K562 (cell line): ENCODE measurements at regions not wholly inside any gene's neighbourhood (a gene's known extent, or its start where the extent isn't known, plus 50 kb on each side); places are given as distances from the start of the nearest gene placed in this dataset.

ENCODE experiments used
- ATAC-seq: fragments of 200-7000 bp; cut with Tn5 transposase; 3 replicates; pipeline ENCODE4 v1.9.1; 2020; ENCODE audit warnings: moderate library complexity
- BruUV-seq: library from RNA; stranded (reverse); fragments of 400-500 nt; replicated peaks from 2 replicates; lab custom pipeline; 2021; lab: Mats Ljungman, UMichigan
- CTCF ChIA-PET: fragments of 300-600 bp; formaldehyde crosslinking; extraction: SDS; loops from one replicate; lab custom pipeline; 2021; ENCODE audit warnings: low intra/inter-chr PET ratio; lab: Yijun Ruan, JAX
- POLR2A ChIA-PET: fragments of 300-600, 350-650 bp; sonication (Branson Sonifier 250); formaldehyde crosslinking; extraction: SDS; loops from one replicate; lab custom pipeline; 2021; ENCODE audit warnings: antibody characterized with exemption, inconsistent platforms; lab: Yijun Ruan, JAX
- DNase-seq, 4 experiments: peaks; one replicate each; pipeline versions ENCODE4 v3.0.0 to v3.0.0-alpha.2; 2011 to 2018; ENCODE audit warnings: low spot score in 3 of 4, mixed read lengths in 3 of 4; ENCODE audit errors: extremely low read depth in 1 of 4
- FAIRE-seq: peaks from 2 replicates; lab custom pipeline; 2011; peaks lifted over from hg19 to GRCh38; lab: Jason Lieb, UNC
- H2AFZ ChIP-seq: 2 replicates; pipeline ENCODE4 v1.6.0; 2011; ENCODE audit warnings: low read depth, low read length, control low read depth, inconsistent platforms
- H3K27ac ChIP-seq: fragments of 200-600 bp; 3 replicates; pipeline ENCODE4 v1.8.0; 2011; ENCODE audit warnings: low read depth, mild to moderate bottlenecking, control low read depth, inconsistent platforms, low read length, moderate library complexity, mixed read lengths; ENCODE audit errors: extremely low read depth
- H3K27me3 ChIP-seq, 2 experiments: fragments of 300-600 bp in 1 of 2; 2 replicates in 1 of 2; 3 replicates in 1 of 2; pipeline versions ENCODE4 v1.6.0 to v1.8.0; 2011; ENCODE audit warnings: inconsistent platforms in 2 of 2, low read length in 2 of 2, mild to moderate bottlenecking in 1 of 2, mixed read lengths in 1 of 2, moderate library complexity in 1 of 2; ENCODE audit not compliant: control insufficient read depth in 2 of 2, insufficient read depth in 2 of 2
- H3K36me3 ChIP-seq: fragments of 300-600 bp; 3 replicates; pipeline ENCODE4 v1.8.0; 2011; ENCODE audit warnings: mild to moderate bottlenecking, low read length, inconsistent platforms; ENCODE audit not compliant: control insufficient read depth, insufficient read depth
- H3K4me1 ChIP-seq, 2 experiments: fragments of 200-600 bp in 1 of 2; replicated peaks in 1 of 2; 2 replicates in 1 of 2; 3 replicates in 1 of 2; pipeline versions ENCODE4 v1.5.1 to v1.8.0; 2011; ENCODE audit warnings: inconsistent platforms in 2 of 2, low read length in 2 of 2, mild to moderate bottlenecking in 1 of 2, mixed read lengths in 1 of 2, moderate library complexity in 1 of 2; ENCODE audit not compliant: control insufficient read depth in 2 of 2, insufficient read depth in 2 of 2
- H3K4me2 ChIP-seq: 2 replicates; pipeline ENCODE4 v1.6.1; 2011; ENCODE audit warnings: low read length, control low read depth, inconsistent platforms, mixed read lengths; ENCODE audit not compliant: insufficient read depth
- H3K4me3 ChIP-seq: fragments of 200-600 bp; sonication (generic), shearing (Covaris generic); 2 replicates; pipeline ENCODE4 v1.5.1; 2016; ENCODE audit warnings: control low read depth, inconsistent platforms
- H3K79me2 ChIP-seq: fragments of 200-600 bp; 3 replicates; pipeline ENCODE4 v1.8.0; 2011; ENCODE audit warnings: low read length, inconsistent platforms; ENCODE audit not compliant: control insufficient read depth, insufficient read depth
- H3K9ac ChIP-seq, 2 experiments: 2 replicates each; pipeline versions ENCODE4 v1.6.0 to v1.6.1; 2011; ENCODE audit warnings: low read depth in 2 of 2, low read length in 2 of 2, control low read depth in 1 of 2, inconsistent platforms in 1 of 2, mild to moderate bottlenecking in 1 of 2, mixed read lengths in 1 of 2; ENCODE audit not compliant: insufficient read depth in 1 of 2
- H3K9me1 ChIP-seq: one replicate; pipeline ENCODE4 v1.6.0; 2011; ENCODE audit warnings: inconsistent platforms, mild to moderate bottlenecking, low read length, moderate library complexity; ENCODE audit not compliant: control insufficient read depth, insufficient read depth
- H3K9me3 ChIP-seq: replicated peaks from 2 replicates; pipeline ENCODE4 v1.5.1; 2011; ENCODE audit warnings: low read depth, low read length, inconsistent platforms; ENCODE audit not compliant: control insufficient read depth, insufficient read depth
- H4K20me1 ChIP-seq: replicated peaks from 2 replicates; pipeline ENCODE4 v1.6.1; 2011; ENCODE audit warnings: low read length, inconsistent platforms, mixed read lengths; ENCODE audit not compliant: control insufficient read depth, insufficient read depth
- HNRNPH1 ChIP-seq: fragments of 200-400 bp; formaldehyde crosslinking; optimal IDR thresholded peaks from 2 replicates; pipeline ENCODE3; 2017; ENCODE audit warnings: low read depth, mild to moderate bottlenecking, low read length, moderate library complexity
- KAT8 ChIP-seq: fragments of 450-650 bp; IDR thresholded peaks from 2 replicates; pipeline ENCODE4 v1.6.1; 2016; ENCODE audit warnings: low read depth, mild to moderate bottlenecking
- MEF2A ChIP-seq: IDR thresholded peaks from 2 replicates; pipeline ENCODE4 v1.6.1; 2011; ENCODE audit warnings: low read depth, mild to moderate bottlenecking, low read length, moderate library complexity; ENCODE audit not compliant: control insufficient read depth
- NKRF ChIP-seq: fragments of 450-650 bp; IDR thresholded peaks from 2 replicates; pipeline ENCODE4 v1.6.1; 2016; ENCODE audit warnings: borderline replicate concordance
- RAD21 ChIP-seq, 2 experiments: fragments of 250-450 bp in 1 of 2; fragments of 450-650 bp in 1 of 2; sonication (Bioruptor Pico) in 1 of 2; formaldehyde crosslinking in 1 of 2; IDR thresholded peaks in 1 of 2; conservative IDR thresholded peaks in 1 of 2; 2 replicates each; pipeline versions ENCODE4 v1.4.0 to v1.8.0; 2020 to 2022; ENCODE audit warnings: mild to moderate bottlenecking in 2 of 2, moderate library complexity in 1 of 2
- TBL1XR1 ChIP-seq, 2 experiments: IDR thresholded peaks; 2 replicates each; pipeline ENCODE4 v1.6.1; 2012; ENCODE audit warnings: improper control_type of control experiment in 2 of 2, low read length in 2 of 2, mild to moderate bottlenecking in 1 of 2
- XRCC4 ChIP-seq: IDR thresholded peaks from one replicate; pipeline ENCODE4 v1.6.1; 2011; ENCODE audit not compliant: insufficient read depth, insufficient read length; ENCODE audit errors: extremely low read depth
- ZNF121 ChIP-seq: sonication (generic); formaldehyde crosslinking; conservative IDR thresholded peaks from 2 replicates; pipeline ENCODE4 v1.8.0; 2022; ENCODE audit warnings: missing genetic modification reagents
- ZNF780A ChIP-seq: fragments of 250-450 bp; sonication (Bioruptor Pico); IDR thresholded peaks from 2 replicates; pipeline ENCODE4 v1.5.0; 2021; ENCODE audit warnings: mild to moderate bottlenecking
- ZSCAN29 ChIP-seq: fragments of 450-650 bp; IDR thresholded peaks from 2 replicates; pipeline ENCODE4 v1.6.1; 2017
- WGBS: fragments of 100-300 bp; shearing (Covaris generic); methylation state at CpG from one replicate; pipeline ENCODE4 v1.1.6; 2016; ENCODE audit warnings: low coverage, mixed read lengths; ENCODE audit not compliant: insufficient coverage; ENCODE audit errors: missing lambda C conversion rate; 5-methylcytosine and 5-hydroxymethylcytosine counted together
- in situ Hi-C: fragments of 300-500 bp; cut with MboI; formaldehyde crosslinking; loops from 4 replicates; pipeline ENCODE4 v1.15.0; 2018; ENCODE audit warnings: inconsistent platforms, mixed read lengths
- intact Hi-C: fragments of 100-400 bp; cut with micrococcal nuclease; formaldehyde crosslinking; loops from 2 replicates; pipeline ENCODE4 v1.14.2; 2022
- TF ChIP-seq, protein P1 (sequence below): fragments of 250-450 bp; sonication (Bioruptor Pico); IDR thresholded peaks from 2 replicates; pipeline ENCODE4 v1.5.0; 2021; ENCODE audit warnings: mild to moderate bottlenecking, moderate library complexity
- TF ChIP-seq, protein P2 (sequence below): sonication (generic); formaldehyde crosslinking; IDR thresholded peaks from 2 replicates; pipeline ENCODE4 v1.8.0; 2022; ENCODE audit warnings: missing genetic modification reagents, mild to moderate bottlenecking, borderline replicate concordance

DNA sequence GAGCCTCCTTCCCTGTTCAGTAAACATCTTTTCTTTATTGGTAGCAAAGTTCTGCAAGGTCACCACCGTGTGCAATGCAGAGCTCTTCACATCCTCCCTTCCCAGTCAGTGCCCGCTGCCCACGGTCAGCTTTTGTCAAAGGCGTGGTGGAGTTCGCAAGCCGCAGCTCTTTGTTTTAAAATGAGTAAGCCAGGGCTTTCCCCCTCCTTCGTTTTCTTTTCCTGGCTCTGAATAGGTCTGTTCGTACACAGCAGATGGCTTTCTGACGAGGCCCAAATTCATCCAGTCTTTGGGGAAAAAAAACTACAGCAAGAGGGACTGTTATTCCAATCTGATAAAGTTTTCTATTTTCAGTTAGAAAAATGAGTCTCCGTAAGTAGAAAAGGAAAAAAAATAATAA is 153.2 kb downstream of the LRIG2 start (continued):
- TF ChIP-seq, protein P1, sequence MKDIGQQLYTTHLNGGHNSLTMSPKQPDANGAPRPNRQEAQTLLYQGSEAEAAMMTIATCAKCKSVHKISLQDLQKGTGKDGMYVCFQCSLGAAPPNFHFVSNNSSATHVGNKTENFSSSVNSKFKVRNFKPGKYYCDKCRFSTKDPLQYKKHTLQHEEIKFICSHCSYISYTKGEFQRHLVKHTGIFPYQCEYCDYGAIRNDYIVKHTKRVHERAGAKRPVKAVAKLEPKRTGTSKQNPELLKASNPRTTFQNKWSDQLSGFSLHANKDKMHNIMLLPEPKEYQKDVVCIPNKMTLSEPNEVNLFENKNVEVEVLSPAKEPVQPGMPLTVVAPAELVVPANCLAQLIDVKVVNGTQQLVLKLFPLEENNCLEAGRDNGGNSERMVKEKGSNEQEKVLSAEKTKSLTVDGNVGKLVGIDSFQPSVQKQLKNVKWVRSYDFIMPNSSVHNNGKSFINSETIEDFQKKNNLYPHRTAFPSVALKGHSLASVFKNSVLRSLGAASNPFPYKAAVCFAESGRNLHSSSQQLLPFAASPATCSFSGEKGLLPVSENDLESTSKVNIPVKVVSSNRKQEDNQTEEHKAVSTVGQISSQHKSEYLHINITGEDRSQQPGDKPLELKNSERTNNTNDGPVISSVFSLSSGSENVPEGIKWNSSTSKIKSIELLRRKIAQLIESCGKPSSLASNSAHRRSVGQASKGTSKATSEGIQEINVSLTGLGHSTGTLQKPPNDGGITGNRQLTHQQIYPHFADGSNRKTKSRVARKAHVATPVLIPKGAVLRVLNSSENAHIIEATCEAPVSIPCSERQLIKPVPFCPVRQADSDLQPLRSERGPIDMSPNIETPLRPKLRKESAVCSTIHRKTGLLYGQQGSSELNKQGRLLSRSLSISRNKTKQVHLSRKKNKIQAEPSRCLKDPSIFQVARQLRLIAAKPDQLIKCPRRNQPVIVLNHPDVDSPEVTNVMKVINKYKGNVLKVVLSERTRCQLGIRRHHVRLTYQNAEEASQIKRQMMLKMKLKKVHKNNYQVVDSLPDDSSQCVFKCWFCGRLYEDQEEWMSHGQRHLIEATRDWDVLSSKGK (CRISPR knock-in tag), result no peak
- TF ChIP-seq MEF2A, result no peak
- no peak for TF ChIP-seq TBL1XR1 (IDR thresholded peaks at IDR 0.05; ENCODE audit: low read length in 2 of 2)
- TF ChIP-seq HNRNPH1, result no peak
- no peak for TF ChIP-seq ZSCAN29

- intact Hi-C loops (no loop called here), in situ Hi-C loops (no loop called here)
- FAIRE-seq, result no peak
- Histone ChIP-seq H3K9me3 (no peaks in the 10 kb centered on the region), H3K4me2 (no peak overlapping the region), H3K36me3 (no peaks in the 10 kb centered on the region), H3K4me1 (peaks cover 0 to 4% of the 10 kb centered on the region in 2 experiments; a peak in 1 of 5 replicates), H3K27me3 (peaks cover 9 to 13% of the 10 kb centered on the region in 2 experiments), H4K20me1 (no peaks in the 10 kb centered on the region), H3K4me3 (no peak overlapping the region), H2AFZ (no peak overlapping the region), H3K27ac (no peak overlapping the region), H3K9me1 (no peaks in the 10 kb centered on the region), H3K9ac (no peak overlapping the region), H3K79me2 (no peaks in the 10 kb centered on the region)
- no peak for ATAC-seq
- BruUV-seq, result no TSS peak
- ChIA-PET CTCF (no interaction called here), POLR2A (interaction anchor here (0.7 kb wide), 1 partner anchor 15 kb away, joined by 3 read pairs; no protein-coding TSS in a partner anchor)
- DNase-seq, result no peak
- WGBS, result 15% methylated on average over 13 of the region's 13 CpGs
- no peak for TF ChIP-seq KAT8
- no peak for TF ChIP-seq ZNF780A (CRISPR knock-in tag)
- no peak for TF ChIP-seq NKRF
- TF ChIP-seq RAD21 (CRISPR knock-in tag; conservative IDR thresholded peaks at IDR 0.05 in 1 of 2, IDR thresholded peaks at IDR 0.05 in 1 of 2), result no peak
- no peak for TF ChIP-seq ZNF121 (CRISPR knock-in tag)
- no peak for TF ChIP-seq XRCC4
- TF ChIP-seq, protein P2, sequence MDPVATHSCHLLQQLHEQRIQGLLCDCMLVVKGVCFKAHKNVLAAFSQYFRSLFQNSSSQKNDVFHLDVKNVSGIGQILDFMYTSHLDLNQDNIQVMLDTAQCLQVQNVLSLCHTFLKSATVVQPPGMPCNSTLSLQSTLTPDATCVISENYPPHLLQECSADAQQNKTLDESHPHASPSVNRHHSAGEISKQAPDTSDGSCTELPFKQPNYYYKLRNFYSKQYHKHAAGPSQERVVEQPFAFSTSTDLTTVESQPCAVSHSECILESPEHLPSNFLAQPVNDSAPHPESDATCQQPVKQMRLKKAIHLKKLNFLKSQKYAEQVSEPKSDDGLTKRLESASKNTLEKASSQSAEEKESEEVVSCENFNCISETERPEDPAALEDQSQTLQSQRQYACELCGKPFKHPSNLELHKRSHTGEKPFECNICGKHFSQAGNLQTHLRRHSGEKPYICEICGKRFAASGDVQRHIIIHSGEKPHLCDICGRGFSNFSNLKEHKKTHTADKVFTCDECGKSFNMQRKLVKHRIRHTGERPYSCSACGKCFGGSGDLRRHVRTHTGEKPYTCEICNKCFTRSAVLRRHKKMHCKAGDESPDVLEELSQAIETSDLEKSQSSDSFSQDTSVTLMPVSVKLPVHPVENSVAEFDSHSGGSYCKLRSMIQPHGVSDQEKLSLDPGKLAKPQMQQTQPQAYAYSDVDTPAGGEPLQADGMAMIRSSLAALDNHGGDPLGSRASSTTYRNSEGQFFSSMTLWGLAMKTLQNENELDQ (CRISPR knock-in tag), result no peak
These were observed 158.4 kb upstream of the MAGI3 start for GRCh38 chr1:113231866-113232265.
